ENCODE measurements at regions not wholly inside any gene's neighbourhood (a gene's known extent, or its start where the extent isn't known, plus 50 kb on each side); places are given as distances from the start of the nearest gene placed in this dataset.
A peak's percentile ranks its signal among the peaks of the same experiment; 100 is the strongest.

DNA sequence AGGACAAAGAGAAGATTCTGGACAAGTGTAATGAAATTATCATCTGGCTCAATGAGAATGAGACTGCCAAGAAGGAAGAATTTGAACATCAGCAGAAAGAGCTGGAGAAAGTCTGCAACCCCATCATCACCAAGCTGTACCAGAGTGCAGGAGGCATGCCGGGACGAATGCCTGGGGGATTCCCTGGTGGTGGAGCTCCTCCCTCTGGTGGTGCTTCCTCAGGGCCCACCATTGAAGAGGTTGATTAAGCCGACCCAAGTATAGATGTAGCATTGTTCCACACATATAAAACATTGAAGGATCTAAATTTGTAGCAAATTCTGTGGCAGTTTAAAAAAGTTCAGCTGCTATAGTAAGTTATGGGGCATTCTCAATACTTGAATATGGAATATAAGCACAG is 174.3 kb upstream of the CCND2 start:
- no peak for DNase-seq

DNA sequence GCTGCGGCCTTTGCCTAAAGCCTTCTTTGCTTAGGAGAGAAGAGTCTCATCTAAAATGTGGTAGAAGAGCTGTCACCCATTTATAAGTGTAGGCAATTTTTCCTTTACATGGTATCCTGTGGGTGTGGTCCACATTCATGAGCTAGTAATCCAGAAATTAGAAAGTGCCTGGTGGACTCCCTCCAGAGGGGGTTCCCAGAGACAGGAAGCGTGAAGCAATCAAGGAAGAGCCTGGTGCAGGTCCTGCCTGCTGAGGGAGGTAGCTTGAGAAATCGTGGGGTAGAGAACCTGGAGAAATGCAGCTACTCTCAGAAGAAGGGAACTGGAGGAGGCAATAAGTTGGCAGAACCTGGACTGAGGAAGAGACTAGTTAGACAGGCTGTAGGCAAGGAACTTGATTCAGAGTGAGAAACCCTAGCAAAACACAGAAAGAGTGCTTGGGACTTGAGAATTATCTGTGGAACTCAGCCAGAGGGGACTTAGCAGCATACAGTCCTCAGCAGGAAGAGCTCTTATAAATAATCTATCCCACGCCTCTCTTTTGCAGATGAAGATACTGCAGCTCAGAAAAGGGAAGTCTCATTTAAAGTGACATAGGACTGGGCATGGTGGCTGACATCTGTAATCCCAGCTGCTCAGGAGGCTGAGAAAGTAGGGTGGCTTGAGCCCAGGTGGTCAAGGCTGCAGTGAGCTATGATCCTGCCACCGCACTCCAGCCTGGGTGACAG is 182.4 kb upstream of the CCND2 start:
- DNase-seq, result no peak

DNA sequence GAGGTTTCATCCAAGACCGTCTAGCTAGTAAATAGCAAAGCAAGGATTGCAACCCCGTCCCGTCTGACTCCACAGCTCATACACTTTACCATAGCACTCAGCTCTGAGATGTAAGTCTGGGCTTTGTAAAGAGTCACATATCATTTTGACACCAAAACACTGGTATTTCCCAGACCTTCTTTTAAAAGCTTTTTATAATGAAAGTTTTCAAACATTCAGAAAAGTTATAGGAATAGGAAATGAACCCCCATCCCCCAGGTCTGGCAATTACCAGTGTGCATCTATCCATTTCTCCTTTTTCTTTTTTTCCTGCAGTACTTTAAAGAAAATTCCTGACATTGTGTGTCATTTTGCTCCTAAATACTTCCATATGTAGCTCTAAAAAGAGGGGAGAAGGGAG is 183.6 kb upstream of the CCND2 start:
- DNase-seq, result no peak

DNA sequence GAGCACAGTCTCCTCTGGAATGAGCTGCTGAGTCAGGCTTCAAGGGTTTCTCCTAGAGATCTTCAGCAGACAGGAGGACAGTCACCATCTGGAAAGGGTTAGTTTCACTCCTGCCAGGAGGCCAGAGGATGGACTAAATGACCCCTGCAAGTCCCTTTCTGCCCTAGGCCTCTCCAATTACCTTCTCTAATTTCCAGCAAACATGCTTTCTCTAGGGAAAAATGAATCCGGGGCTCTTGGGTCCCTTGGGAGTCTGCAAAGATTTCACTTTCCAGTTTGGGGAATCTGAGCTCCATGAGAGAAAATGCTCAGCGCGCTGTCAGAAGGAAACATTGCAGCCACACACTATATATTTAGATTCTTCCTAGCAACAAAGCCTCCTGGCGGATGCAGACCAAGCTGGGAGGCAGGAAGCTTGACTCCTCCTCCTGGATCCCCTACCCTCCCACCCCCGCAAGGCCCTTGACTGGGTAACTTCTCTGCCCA is 184.4 kb upstream of the CCND2 start:
- no peak for DNase-seq

DNA sequence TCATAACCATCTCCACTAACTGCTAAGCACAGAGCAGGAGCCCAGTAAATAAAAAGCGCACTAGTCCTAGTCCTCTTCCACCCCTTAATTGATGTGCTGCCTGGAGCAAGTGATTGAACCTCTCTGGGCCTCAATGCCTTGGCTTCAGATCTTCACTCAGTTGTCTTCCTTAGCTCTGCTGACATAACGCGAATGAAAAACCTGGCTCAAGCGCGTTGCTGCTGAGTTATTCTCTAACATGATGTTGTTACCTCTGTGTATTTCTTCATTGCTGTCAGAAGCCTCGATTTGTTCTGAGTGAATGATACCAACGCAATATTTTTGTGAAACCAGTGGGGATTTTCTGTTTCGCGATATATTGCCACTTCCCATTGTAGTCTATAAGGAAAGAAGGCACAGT is 185.1 kb upstream of the CCND2 start:
- DNase-seq, result no peak

DNA sequence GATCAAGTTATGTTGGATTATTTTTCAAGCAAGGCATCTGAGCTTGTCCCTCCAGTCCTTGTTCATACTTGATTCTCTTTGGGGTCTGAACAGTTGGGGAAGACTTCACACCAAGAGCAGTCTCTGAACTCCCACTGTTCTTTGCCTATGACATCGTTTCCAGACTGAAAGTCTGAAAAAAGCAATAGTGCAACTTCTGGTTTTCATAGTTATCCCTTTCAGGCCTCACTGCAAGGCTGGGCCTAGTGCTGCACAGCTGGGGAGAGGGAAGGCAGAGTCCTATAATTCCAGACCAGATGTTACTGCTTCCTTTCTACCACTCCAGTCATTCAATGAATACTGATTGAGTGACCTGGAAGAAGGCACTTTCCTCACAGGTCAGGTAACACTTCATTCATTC is 187.1 kb upstream of the CCND2 start:
- DNase-seq, result no peak

DNA sequence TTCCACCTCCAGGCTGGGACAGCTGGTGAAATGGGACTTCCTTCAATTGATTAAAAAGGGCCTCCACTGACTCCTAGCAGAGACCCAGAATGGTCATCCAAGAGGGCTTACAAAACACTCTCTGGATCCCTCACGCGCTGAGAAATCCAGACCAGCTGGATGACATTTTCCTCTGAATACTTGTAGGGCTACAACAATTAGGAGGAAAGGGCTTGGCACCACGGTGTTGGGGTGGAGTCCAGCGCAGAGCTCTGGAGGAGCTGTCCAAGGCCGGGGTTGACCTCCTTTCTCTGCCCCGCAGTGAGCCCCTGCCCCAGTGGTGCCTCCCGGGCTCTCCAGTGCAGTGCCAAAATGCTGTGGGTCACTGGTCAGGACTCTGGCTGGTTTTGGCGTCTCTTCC is 189.0 kb upstream of the CCND2 start:
- DNase-seq, result no peak

DNA sequence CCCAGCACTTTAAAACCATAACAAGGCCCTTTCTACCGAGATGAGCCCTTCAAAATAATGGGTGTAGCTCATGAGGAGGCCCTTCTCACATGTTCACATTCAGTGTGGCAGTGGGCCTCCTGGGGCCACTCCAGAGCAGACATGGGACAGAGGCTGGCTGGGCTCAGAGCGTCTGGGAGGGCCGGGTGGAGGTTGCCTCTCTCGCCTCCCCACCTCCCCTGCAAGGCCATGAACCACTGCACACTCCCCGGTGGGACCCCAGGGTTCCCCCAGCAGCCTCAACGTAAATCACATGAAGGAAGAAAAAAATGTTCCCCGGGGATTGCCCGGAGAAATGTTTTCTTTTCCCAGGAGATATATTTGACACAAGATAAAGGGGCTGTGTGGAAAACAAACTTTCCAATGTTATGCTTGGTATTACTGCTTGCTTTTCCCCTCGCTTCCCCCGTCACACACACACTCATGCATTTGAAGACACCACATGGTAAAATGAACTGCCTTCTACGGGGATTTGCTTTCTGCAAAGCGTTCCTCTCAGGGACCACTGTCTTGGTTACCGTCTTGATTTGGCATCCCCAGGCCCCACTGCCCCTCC is 190.7 kb upstream of the CCND2 start:
- no peak for DNase-seq

DNA sequence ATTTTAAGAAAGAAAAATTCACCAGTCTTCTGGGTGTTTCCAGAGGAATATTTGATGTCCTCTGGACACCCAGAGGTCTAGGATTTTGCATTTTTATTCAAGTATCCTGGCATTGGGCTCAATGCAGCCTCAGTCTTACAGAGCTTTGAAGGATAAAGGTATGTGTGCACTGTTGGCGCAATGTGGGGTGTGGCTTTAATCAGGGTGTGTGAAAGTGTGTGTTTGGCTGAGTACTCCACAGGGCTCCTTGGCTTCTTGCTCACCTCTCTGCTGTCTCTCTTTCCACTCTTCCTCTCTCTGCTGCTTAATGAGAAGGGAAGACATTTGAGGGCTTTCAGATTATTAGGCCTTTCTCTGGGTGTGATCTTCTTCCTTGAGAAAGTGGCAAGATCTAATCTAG is 193.3 kb upstream of the CCND2 start:
- no peak for DNase-seq

DNA sequence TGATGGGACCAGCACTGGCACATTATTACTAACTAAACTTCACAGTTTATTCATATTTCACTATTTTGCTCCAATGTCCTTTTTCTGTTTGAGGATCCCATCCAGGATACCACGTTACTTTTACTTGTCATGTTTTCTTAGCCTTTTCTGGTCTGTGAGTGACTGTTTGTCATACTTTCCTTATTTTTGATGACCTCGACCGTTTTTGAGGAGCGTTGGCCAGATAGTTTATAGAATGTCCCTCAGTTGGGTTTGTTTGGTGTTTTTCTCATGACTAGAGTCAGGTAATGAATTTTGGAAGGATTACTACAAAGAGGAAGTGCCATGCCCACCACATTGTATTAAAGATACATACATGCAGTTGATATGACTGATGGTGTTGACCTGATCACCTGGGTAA is 199.4 kb upstream of the CCND2 start:
- no peak for DNase-seq

DNA sequence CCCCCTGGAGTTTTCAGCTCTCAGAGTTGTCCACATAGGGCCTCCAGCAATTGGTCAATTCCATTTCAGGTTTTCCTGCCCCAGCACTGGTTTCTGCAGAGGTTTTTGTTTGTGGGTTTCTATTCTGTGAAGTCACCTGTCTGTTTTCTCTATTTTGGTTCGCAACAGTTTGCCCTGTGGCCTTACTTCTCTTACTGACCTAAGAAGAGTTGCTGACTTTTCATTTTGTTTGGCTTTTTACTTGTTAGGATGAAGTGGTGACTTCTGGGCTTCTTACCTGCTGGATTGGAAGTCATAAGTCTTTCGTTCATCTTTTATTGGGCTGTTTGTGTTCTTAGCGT is 196.4 kb upstream of the PARP11 start:
- no peak for DNase-seq

DNA sequence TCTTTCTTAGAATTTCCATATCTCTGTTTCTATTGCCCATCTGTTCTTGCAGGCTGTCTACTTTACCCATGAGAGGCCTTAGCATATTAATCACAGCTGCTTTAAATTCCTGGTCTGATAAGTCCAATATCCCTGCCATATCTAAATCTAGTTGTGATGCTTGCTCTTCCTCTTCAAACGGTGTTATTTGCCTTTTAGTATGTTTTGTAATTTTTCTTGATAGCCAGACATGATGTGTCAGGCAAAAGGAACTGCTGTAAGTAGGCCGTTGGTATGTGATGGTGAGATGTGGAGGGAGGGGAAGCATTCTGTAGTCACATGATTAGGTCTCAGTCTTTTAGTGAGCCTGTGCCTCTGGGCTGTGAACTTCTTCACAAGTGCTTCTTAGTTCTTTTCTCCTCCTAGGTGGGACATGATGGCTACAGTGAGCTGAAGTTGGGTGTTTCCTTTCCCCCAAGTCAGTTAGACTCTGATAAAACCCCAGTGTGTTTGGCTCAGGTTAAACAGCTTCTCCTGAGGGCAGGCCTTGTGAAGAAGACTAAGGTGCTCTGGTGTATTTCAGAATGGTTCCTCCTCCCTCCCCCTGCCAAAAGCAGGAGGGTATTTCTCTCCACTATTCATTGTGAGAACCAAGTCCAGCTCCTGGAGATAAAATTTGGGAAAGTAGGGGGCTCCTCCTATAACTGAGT is 195.9 kb upstream of the PARP11 start:
- no peak for DNase-seq

DNA sequence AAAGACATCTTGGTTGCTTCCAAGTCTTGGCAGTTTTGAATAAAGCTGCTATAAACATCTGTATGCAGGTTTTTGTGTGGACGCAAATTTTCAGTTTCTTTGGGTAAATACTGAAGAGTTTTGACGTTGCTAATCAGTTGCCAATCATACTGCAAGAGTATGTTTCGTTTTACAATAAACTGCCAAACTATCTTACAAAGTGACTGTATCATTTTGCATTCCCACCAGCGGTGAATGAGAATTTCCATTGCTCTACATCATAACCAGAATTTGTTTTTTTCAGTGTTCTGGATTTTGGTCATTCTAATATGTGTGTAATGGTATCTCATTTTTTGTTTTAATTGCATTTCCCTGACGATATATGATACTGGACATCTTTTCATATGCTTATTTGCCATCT is 190.8 kb upstream of the PARP11 start:
- DNase-seq, result peak; percentile 39

DNA sequence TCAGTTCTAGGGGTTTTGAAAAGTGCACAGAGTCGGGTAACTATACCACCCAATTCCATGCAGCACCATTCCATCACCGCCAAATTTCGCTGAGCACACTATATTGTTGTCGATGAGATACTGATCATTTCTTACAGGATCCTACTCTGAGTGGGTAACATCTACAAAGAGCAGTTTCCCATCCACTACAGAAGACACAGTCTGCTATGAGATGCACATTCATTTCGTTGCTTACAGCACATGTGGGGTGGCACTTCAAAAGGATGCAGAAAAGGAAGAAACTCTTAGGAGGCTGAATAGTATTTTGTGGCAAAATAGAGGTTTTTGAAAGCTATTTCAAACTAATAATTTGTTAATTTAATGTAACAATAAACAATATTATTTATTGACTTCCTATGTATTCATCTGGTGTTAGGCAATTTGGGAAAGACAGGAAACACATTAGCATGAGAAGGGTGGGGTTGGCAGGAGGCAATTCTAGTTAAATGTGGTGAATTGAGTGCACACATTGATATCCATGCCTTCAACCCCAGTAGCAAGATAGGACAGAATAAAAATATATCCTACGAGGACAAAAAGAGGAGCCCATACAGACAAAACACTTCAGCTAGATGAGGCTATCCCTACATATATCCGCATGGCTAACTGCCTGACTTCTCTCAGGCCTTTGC is 186.8 kb upstream of the PARP11 start:
- DNase-seq, result no peak

DNA sequence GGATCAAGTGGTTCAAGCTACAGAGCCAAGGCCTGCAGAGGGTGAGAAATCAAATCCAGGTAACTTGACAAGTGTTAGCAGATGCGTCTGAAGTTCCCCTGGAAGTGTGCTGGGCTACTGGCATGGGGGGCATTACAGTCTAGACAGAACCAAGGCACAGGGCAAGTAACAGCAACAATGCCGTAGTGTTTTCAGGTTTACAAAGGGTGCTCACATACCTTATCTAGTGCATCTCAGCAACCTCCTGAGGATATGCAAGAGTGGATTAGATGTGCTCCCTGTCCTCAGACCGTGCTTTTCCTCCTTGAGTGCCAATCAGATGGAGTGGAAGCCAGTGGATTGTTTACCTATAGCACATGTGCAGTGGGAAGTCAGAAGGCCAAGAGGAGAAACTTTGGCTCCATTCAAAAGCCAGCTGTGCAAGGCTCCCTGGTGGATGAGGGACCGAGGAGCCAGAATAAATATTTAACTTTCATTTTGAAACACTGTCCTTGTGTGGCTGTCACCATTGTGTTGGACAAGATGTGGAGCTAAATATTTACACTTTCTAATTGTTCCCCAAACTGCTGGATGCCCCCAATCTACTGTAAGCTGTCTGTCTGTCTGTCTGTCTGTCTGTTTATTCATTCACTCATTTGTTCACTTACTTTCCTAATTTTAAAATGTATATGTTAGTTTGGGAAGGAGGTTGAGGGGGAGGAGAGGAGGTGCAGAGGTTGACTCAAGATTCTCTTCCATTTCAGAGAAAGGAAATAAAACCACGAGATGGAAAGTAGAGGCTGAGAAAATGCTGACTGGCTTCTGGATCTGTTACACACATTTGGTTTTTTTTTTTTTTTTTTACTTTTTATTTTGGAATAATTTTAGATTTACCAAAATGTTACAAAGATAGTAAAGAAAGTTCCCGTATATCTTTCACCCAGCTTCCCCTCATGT is 184.0 kb upstream of the PARP11 start:
- peak; percentile 42 for DNase-seq

DNA sequence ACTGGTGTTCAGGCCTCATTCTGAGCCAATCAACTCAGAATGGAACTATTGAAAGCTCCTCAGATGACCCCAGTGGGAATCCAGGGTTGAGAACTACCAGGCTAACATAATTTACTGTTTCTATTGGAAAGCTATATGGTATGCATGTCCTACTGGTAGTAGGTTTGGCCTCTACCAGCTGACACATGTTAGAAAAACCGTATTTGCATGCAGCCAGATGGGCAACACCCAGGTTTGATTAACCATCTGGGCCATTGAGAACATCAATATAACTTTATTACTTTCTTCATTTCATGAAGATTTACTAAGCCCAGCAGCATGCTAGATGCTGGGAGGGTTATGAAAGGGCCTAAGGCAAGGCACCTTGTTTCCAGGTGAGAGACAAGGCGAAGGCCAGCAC is 181.4 kb upstream of the PARP11 start:
- no peak for DNase-seq

DNA sequence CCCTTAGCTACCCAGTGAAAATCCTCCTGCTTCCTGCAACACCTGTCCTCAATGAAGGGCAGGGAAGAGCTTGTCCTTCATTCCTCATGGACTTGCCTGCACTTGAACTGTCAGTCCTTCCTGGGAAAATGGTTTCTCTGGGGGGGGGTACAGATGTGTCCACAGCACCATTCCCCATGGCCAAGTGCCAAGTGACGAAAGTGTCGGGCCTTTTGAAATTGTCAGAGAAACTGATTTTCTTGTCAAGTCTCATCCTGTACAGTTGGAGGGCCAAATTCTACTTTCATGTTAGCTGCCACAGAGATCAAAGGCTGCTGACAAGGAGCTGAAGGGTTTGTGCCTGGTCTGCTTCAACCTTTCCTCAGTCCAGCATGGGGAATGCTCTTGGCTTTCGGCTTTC is 179.5 kb upstream of the PARP11 start:
- DNase-seq, result no peak

DNA sequence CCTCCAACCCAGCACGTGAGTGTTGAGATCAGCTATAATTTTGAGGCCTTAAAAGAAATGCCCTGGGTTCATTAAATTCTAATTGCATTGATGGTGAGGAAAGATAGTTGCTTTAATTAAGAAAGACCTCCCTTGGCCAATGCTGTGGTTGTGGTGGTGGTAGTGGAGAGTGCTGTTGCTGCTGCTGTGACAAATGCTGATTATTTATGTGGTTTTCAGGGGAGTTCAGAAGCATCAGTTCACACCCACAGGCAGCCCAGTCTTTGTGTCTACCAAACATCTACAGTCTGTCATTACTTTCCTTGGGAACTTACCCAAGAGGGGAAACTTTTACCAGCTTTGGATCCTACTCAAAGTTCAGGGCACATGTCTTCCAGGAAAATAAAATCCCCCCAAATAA is 178.4 kb upstream of the PARP11 start:
- DNase-seq, result no peak

DNA sequence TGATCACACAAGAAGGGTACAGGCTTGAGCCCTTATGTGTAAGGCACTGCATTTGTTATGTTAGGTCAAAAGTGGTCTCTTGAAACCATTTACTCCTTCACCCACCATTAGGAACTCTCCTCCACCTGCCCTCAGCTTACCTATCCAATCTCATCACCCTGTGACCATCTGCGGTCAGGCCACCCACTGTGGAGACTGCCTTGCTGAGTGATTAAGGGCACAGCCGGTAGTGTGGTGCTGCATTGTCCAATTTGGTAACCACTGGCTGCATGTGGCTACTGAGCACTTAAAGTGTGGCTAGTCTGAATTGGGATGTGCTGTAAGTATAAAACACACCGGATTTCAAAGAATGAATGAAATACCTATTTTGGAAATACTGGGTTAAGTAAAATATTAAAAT is 177.1 kb upstream of the PARP11 start:
- no peak for DNase-seq

DNA sequence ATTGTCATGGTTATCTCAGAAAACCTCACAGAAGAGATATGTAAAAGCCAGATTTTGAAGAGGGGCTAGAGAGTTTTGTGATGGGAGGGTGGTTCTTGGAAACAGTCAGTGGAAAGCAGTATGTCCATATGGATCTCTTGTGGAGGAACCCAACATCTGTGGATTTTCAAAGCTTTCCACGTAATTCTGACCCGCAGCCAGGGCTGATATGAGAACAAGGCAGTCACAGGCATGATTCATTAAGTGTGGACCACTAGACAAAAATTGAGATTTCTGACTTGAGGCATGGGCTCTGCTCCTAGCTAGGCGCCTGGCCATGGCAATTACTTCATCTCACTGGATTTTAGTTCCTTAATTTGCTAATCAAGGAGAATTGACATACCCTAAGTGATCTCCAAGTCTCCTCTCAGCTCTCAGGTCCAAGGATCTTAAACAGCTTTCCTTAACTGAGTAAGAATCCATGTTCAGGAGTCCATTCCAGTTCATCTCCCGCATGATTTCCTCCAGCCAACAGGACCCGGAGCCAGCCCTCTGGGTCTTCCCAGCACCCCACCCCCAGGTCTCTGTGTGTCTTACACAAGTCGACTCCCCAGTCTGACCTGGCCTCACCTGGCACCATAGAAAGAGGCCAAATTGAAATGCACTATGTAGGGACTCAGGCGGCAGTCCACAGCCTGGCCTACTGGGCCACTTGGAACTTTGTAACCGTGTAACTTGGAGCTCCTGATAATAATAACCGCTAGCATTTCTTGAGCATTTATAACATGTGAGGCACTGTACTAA is 176.3 kb upstream of the PARP11 start:
- no peak for DNase-seq

DNA sequence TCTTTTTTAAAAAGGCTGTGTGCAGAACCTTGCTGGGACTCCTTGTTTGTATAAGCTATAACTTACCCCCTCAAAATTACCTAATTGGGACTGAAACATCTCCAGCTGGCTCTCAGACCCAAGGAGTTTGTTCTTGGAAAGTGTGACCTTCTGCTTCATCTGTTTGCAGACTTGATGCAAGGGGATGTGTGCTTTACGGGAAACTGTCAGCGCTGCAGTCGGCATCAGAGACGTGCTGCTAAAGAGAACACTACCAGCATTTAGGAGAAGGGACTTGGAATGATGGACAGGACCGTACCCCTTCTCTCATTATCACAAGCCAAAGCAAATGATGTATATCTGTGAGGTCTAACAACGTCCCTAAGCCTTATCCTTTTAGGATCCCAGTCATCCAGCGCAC is 174.2 kb upstream of the PARP11 start:
- no peak for DNase-seq

DNA sequence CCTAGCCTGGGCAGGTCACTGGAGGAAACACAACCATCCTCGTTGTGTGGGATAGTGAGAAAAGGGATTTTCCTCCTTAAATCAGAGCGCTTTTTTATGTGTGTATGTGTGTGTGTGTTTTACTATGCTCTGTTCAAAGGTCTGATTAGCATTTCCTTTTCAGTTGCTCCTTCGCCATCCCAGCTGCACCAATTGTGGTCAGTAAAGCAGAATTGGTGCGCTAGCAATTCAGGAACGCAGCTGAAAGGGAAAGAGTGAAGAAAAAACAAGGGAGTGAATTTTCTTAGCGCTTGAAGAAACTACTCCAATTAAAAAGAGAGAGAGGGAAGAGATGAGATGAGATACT is 173.3 kb upstream of the PARP11 start:
- DNase-seq, result no peak

Data from activated CD4-positive, alpha-beta T cell treated with anti-CD3 and anti-CD28 coated beads, Interleukin-10, Interleukin-2, amounts not matched to agents 100 ng/mL and 50 ng/mL, durations not matched to agents 16 hours and 8 hours (primary cell).